ENCODE measurements at regions not wholly inside any gene's neighbourhood (a gene's known extent, or its start where the extent isn't known, plus 50 kb on each side); places are given as distances from the start of the nearest gene placed in this dataset.

- H3K27me3 Mint-ChIP-seq (ENCODE audit: low read depth), result no peaks in the 10 kb centered on the region
- H3K4me3 Mint-ChIP-seq, result no peak overlapping the region
- no peaks in the 10 kb centered on the region for H3K4me1 Mint-ChIP-seq (ENCODE audit: low read depth)
- H3K27ac Mint-ChIP-seq, result no peak overlapping the region
- H3K36me3 Mint-ChIP-seq (ENCODE audit: insufficient read depth in 2 of 2), result no peaks in the 10 kb centered on the region
- DNase-seq (no peak), ATAC-seq (replicated peaks in 1 of 2) (no peak)
- H3K9me3 Mint-ChIP-seq, result peaks cover 0 to 1% of the 10 kb centered on the region in 2 donors
Observed at GRCh38 chr7:16028103-16028502, 341.6 kb upstream of the MEOX2 start.

GRCh38 chr7:16027396-16027795 is 340.9 kb upstream of the MEOX2 start:
- H3K27me3 Mint-ChIP-seq (ENCODE audit: low read depth), result no peaks in the 10 kb centered on the region
- H3K9me3 Mint-ChIP-seq, result peaks cover 0 to 1% of the 10 kb centered on the region in 2 donors
- H3K27ac Mint-ChIP-seq, result no peak overlapping the region
- no peak overlapping the region for H3K4me3 Mint-ChIP-seq
- DNase-seq (no peak), ATAC-seq (replicated peaks in 1 of 2) (no peak)
- H3K4me1 Mint-ChIP-seq (ENCODE audit: low read depth), result no peaks in the 10 kb centered on the region
- no peaks in the 10 kb centered on the region for H3K36me3 Mint-ChIP-seq (ENCODE audit: insufficient read depth in 2 of 2)

- no peak overlapping the region for H3K4me3 Mint-ChIP-seq
- H3K9me3 Mint-ChIP-seq, result peaks cover 0 to 1% of the 10 kb centered on the region in 2 donors
Observed at GRCh38 chr7:16026253-16027020, 340.0 kb upstream of the MEOX2 start.

GRCh38 chr7:16025696-16026095 is 339.2 kb upstream of the MEOX2 start:
- H3K27me3 Mint-ChIP-seq (ENCODE audit: low read depth), result no peaks in the 10 kb centered on the region
- H3K9me3 Mint-ChIP-seq, result peaks cover 0 to 1% of the 10 kb centered on the region in 2 donors
- DNase-seq (no peak), ATAC-seq (replicated peaks in 1 of 2) (no peak)
- H3K36me3 Mint-ChIP-seq (ENCODE audit: insufficient read depth in 2 of 2), result no peaks in the 10 kb centered on the region
- no peaks in the 10 kb centered on the region for H3K4me1 Mint-ChIP-seq (ENCODE audit: low read depth)
- H3K27ac Mint-ChIP-seq, result no peak overlapping the region
- no peak overlapping the region for H3K4me3 Mint-ChIP-seq

More at GRCh38 chr7:16026253-16027020, 340.0 kb upstream of the MEOX2 start:
- Mint-ChIP-seq H3K36me3 (ENCODE audit: insufficient read depth in 2 of 2) (no peaks in the 10 kb centered on the region), H3K27me3 (ENCODE audit: low read depth) (no peaks in the 10 kb centered on the region), H3K4me1 (ENCODE audit: low read depth) (no peaks in the 10 kb centered on the region), H3K27ac (no peak overlapping the region)
- DNase-seq (no peak), ATAC-seq (replicated peaks in 1 of 2) (no peak)

GRCh38 chr7:16023503-16023902 is 337.0 kb upstream of the MEOX2 start:
- no peak overlapping the region for H3K4me3 Mint-ChIP-seq
- no peak for DNase-seq
- no peak for ATAC-seq (replicated peaks in 1 of 2)
- no peaks in the 10 kb centered on the region for H3K4me1 Mint-ChIP-seq (ENCODE audit: low read depth)
- H3K27ac Mint-ChIP-seq, result no peak overlapping the region
- no peaks in the 10 kb centered on the region for H3K36me3 Mint-ChIP-seq (ENCODE audit: insufficient read depth in 2 of 2)
- H3K9me3 Mint-ChIP-seq, result peaks cover 0 to 1% of the 10 kb centered on the region in 2 donors
- no peaks in the 10 kb centered on the region for H3K27me3 Mint-ChIP-seq (ENCODE audit: low read depth)

- Mint-ChIP-seq H3K27me3 (ENCODE audit: low read depth) (no peaks in the 10 kb centered on the region), H3K4me1 (ENCODE audit: low read depth) (no peaks in the 10 kb centered on the region)
- ATAC-seq (replicated peaks in 1 of 2), result no peak
Observed at GRCh38 chr7:16023046-16023445, 336.6 kb upstream of the MEOX2 start.

GRCh38 chr7:16021851-16022250 is 335.4 kb upstream of the MEOX2 start:
- Mint-ChIP-seq H3K9me3 (peaks cover 0 to 1% of the 10 kb centered on the region in 2 donors), H3K27ac (no peak overlapping the region), H3K27me3 (ENCODE audit: low read depth) (no peaks in the 10 kb centered on the region), H3K4me1 (ENCODE audit: low read depth) (no peaks in the 10 kb centered on the region), H3K4me3 (no peak overlapping the region), H3K36me3 (ENCODE audit: insufficient read depth in 2 of 2) (no peaks in the 10 kb centered on the region)
- no peak for ATAC-seq (replicated peaks in 1 of 2)
- no peak for DNase-seq

More at GRCh38 chr7:16023046-16023445, 336.6 kb upstream of the MEOX2 start:
- Mint-ChIP-seq H3K9me3 (peaks cover 0 to 1% of the 10 kb centered on the region in 2 donors), H3K4me3 (no peak overlapping the region), H3K27ac (no peak overlapping the region), H3K36me3 (ENCODE audit: insufficient read depth in 2 of 2) (no peaks in the 10 kb centered on the region)
- no peak for DNase-seq

GRCh38 chr7:16015981-16016380 is 329.5 kb upstream of the MEOX2 start:
- peaks cover 0 to 2% of the 10 kb centered on the region in 2 donors for H3K9me3 Mint-ChIP-seq
- ATAC-seq (replicated peaks in 1 of 2) (no peak), DNase-seq (no peak)
- H3K36me3 Mint-ChIP-seq (ENCODE audit: insufficient read depth in 2 of 2), result no peaks in the 10 kb centered on the region
- H3K4me1 Mint-ChIP-seq (ENCODE audit: low read depth), result no peaks in the 10 kb centered on the region
- no peak overlapping the region for H3K4me3 Mint-ChIP-seq
- H3K27me3 Mint-ChIP-seq (ENCODE audit: low read depth), result no peaks in the 10 kb centered on the region
- H3K27ac Mint-ChIP-seq, result no peak overlapping the region

- H3K36me3 Mint-ChIP-seq (ENCODE audit: insufficient read depth in 2 of 2), result no peaks in the 10 kb centered on the region
- no peaks in the 10 kb centered on the region for H3K27me3 Mint-ChIP-seq (ENCODE audit: low read depth)
- H3K27ac Mint-ChIP-seq, result no peak overlapping the region
- H3K4me1 Mint-ChIP-seq (ENCODE audit: low read depth), result no peaks in the 10 kb centered on the region
- ATAC-seq (replicated peaks in 1 of 2) (no peak), DNase-seq (no peak)
- H3K9me3 Mint-ChIP-seq, result peaks cover 0 to 2% of the 10 kb centered on the region in 2 donors
- H3K4me3 Mint-ChIP-seq, result no peak overlapping the region
Observed at GRCh38 chr7:16014031-16014430, 327.5 kb upstream of the MEOX2 start.

- Mint-ChIP-seq H3K27ac (no peak overlapping the region), H3K9me3 (peaks cover 0 to 1% of the 10 kb centered on the region in 2 donors), H3K36me3 (ENCODE audit: insufficient read depth in 2 of 2) (no peaks in the 10 kb centered on the region), H3K4me1 (ENCODE audit: low read depth) (no peaks in the 10 kb centered on the region), H3K27me3 (ENCODE audit: low read depth) (no peaks in the 10 kb centered on the region), H3K4me3 (no peak overlapping the region)
- no peak for DNase-seq
- no peak for ATAC-seq (replicated peaks in 1 of 2)
Observed at GRCh38 chr7:16007911-16008310, 321.4 kb upstream of the MEOX2 start.

- DNase-seq (no peak), ATAC-seq (replicated peaks in 1 of 2) (no peak)
- no peaks in the 10 kb centered on the region for H3K36me3 Mint-ChIP-seq (ENCODE audit: insufficient read depth in 2 of 2)
- H3K4me3 Mint-ChIP-seq, result no peak overlapping the region
- no peaks in the 10 kb centered on the region for H3K4me1 Mint-ChIP-seq (ENCODE audit: low read depth)
- H3K9me3 Mint-ChIP-seq, result peaks cover 0 to 1% of the 10 kb centered on the region in 2 donors
- no peaks in the 10 kb centered on the region for H3K27me3 Mint-ChIP-seq (ENCODE audit: low read depth)
- H3K27ac Mint-ChIP-seq, result no peak overlapping the region
Observed at GRCh38 chr7:16004702-16005101, 318.2 kb upstream of the MEOX2 start.

- no peak overlapping the region for H3K4me3 Mint-ChIP-seq
- no peaks in the 10 kb centered on the region for H3K27me3 Mint-ChIP-seq (ENCODE audit: low read depth)
- no peak for ATAC-seq (replicated peaks in 1 of 2)
- H3K9me3 Mint-ChIP-seq, result peaks cover 0 to 1% of the 10 kb centered on the region in 2 donors
- H3K36me3 Mint-ChIP-seq (ENCODE audit: insufficient read depth in 2 of 2), result no peaks in the 10 kb centered on the region
- no peaks in the 10 kb centered on the region for H3K4me1 Mint-ChIP-seq (ENCODE audit: low read depth)
- DNase-seq, result no peak
- H3K27ac Mint-ChIP-seq, result no peak overlapping the region
Observed at GRCh38 chr7:16001477-16001876, 315.0 kb upstream of the MEOX2 start.

GRCh38 chr7:15998617-15999016 is 312.1 kb upstream of the MEOX2 start:
- Mint-ChIP-seq H3K36me3 (ENCODE audit: insufficient read depth in 2 of 2) (no peaks in the 10 kb centered on the region), H3K27me3 (ENCODE audit: low read depth) (no peaks in the 10 kb centered on the region), H3K9me3 (peaks cover 0 to 2% of the 10 kb centered on the region in 2 donors), H3K4me1 (ENCODE audit: low read depth) (no peaks in the 10 kb centered on the region), H3K27ac (no peak overlapping the region), H3K4me3 (no peak overlapping the region)
- ATAC-seq (replicated peaks in 1 of 2) (no peak), DNase-seq (no peak)

- no peaks in the 10 kb centered on the region for H3K27me3 Mint-ChIP-seq (ENCODE audit: low read depth)
- no peak overlapping the region for H3K4me3 Mint-ChIP-seq
Observed at GRCh38 chr7:15995027-15995426, 308.5 kb upstream of the MEOX2 start.

More at GRCh38 chr7:15995027-15995426, 308.5 kb upstream of the MEOX2 start:
- Mint-ChIP-seq H3K36me3 (ENCODE audit: insufficient read depth in 2 of 2) (no peaks in the 10 kb centered on the region), H3K4me1 (ENCODE audit: low read depth) (no peaks in the 10 kb centered on the region), H3K27ac (no peak overlapping the region), H3K9me3 (peaks cover 0 to 3% of the 10 kb centered on the region in 2 donors)
- no peak for ATAC-seq (replicated peaks in 1 of 2)
- DNase-seq, result no peak
